H9 (cell line): ENCODE measurements at regions not wholly inside any gene's neighbourhood (a gene's known extent, or its start where the extent isn't known, plus 50 kb on each side); places are given as distances from the start of the nearest gene placed in this dataset.

Experiments used
- DNase-seq: peaks from one replicate; pipeline ENCODE4 v3.0.0-alpha.2; 2017
- H2AFZ ChIP-seq: one replicate; pipeline ENCODE4 v1.6.1; 2013; ENCODE audit warnings: mild to moderate bottlenecking, low read length, control low read depth, moderate library complexity
- H2AK5ac ChIP-seq: 2 replicates; pipeline ENCODE4 v1.6.1; 2013; ENCODE audit warnings: low read length, control low read depth, mixed read lengths; ENCODE audit not compliant: insufficient read length
- H2BK120ac ChIP-seq: one replicate; pipeline ENCODE4 v1.6.1; 2013; ENCODE audit warnings: low read depth, mild to moderate bottlenecking, low read length, control low read depth, inconsistent platforms; ENCODE audit not compliant: poor library complexity, severe bottlenecking
- H2BK12ac ChIP-seq: 2 replicates; pipeline ENCODE4 v1.6.1; 2013; ENCODE audit warnings: low read length, control low read depth, mixed read lengths, low read depth; ENCODE audit not compliant: insufficient read length
- H2BK15ac ChIP-seq: 2 replicates; pipeline ENCODE4 v1.6.1; 2013; ENCODE audit warnings: low read depth, low read length, control low read depth
- H2BK20ac ChIP-seq: one replicate; pipeline ENCODE4 v1.6.1; 2013; ENCODE audit warnings: low read depth, mild to moderate bottlenecking, low read length, control low read depth, inconsistent platforms; ENCODE audit not compliant: poor library complexity, severe bottlenecking
- H2BK5ac ChIP-seq: 2 replicates; pipeline ENCODE4 v1.6.1; 2013; ENCODE audit warnings: low read length, control low read depth, mixed read lengths; ENCODE audit not compliant: insufficient read length
- H3K14ac ChIP-seq: 2 replicates; pipeline ENCODE4 v1.6.1; 2013; ENCODE audit warnings: low read length, control low read depth; ENCODE audit not compliant: insufficient read depth
- H3K18ac ChIP-seq: 2 replicates; pipeline ENCODE4 v1.6.1; 2013; ENCODE audit warnings: low read depth, mild to moderate bottlenecking, mixed read lengths, low read length, control low read depth; ENCODE audit not compliant: insufficient read length
- H3K23ac ChIP-seq: 2 replicates; pipeline ENCODE4 v1.6.1; 2013; ENCODE audit warnings: low read length, control low read depth, mixed read lengths, low read depth; ENCODE audit not compliant: insufficient read length
- H3K23me2 ChIP-seq: 2 replicates; pipeline ENCODE4 v1.6.1; 2013; ENCODE audit warnings: low read depth, mild to moderate bottlenecking, mixed read lengths, low read length, control low read depth; ENCODE audit not compliant: insufficient read length, poor library complexity, severe bottlenecking
- H3K27ac ChIP-seq: 2 replicates; pipeline ENCODE4 v1.5.1; 2013; ENCODE audit warnings: low read length, control low read depth, mixed read lengths, low read depth; ENCODE audit not compliant: insufficient read length
- H3K27me3 ChIP-seq: 2 replicates; pipeline ENCODE4 v1.6.1; 2013; ENCODE audit warnings: low read length, control low read depth, inconsistent platforms; ENCODE audit not compliant: insufficient read depth
- H3K4ac ChIP-seq: 2 replicates; pipeline ENCODE4 v1.6.1; 2013; ENCODE audit warnings: low read depth, mild to moderate bottlenecking, control low read depth, inconsistent platforms, low read length, moderate library complexity
- H3K4me1 ChIP-seq: 2 replicates; pipeline ENCODE4 v1.6.1; 2013; ENCODE audit warnings: low read length, control low read depth, inconsistent platforms; ENCODE audit not compliant: insufficient read depth
- H3K4me2 ChIP-seq: 2 replicates; pipeline ENCODE4 v1.6.1; 2013; ENCODE audit warnings: low read length, control low read depth, mixed read lengths; ENCODE audit not compliant: insufficient read length, insufficient read depth
- H3K56ac ChIP-seq: 2 replicates; pipeline ENCODE4 v1.6.1; 2013; ENCODE audit warnings: low read depth, mild to moderate bottlenecking, mixed read lengths, low read length, control low read depth; ENCODE audit not compliant: insufficient read length
- H3K79me1 ChIP-seq: 2 replicates; pipeline ENCODE4 v1.6.1; 2013; ENCODE audit warnings: low read depth, mild to moderate bottlenecking, moderate library complexity, low read length, control low read depth, inconsistent platforms; ENCODE audit not compliant: insufficient read depth, poor library complexity, severe bottlenecking
- H3K79me2 ChIP-seq: 2 replicates; pipeline ENCODE4 v1.6.1; 2013; ENCODE audit warnings: low read length, control low read depth, inconsistent platforms; ENCODE audit not compliant: insufficient read depth
- H3K9ac ChIP-seq: 2 replicates; pipeline ENCODE4 v1.6.1; 2013; ENCODE audit warnings: low read length, control low read depth, mixed read lengths; ENCODE audit not compliant: insufficient read length; ENCODE audit errors: extremely low read depth
- H3K9me3 ChIP-seq: one replicate; pipeline ENCODE4 v1.6.1; 2013; ENCODE audit warnings: low read depth, low read length, inconsistent platforms; ENCODE audit not compliant: control insufficient read depth
- H3T11ph ChIP-seq: one replicate; pipeline ENCODE4 v1.6.1; 2013; ENCODE audit warnings: mild to moderate bottlenecking, low read length, control low read depth, inconsistent platforms
- H4K20me1 ChIP-seq: one replicate; pipeline ENCODE4 v1.6.1; 2013; ENCODE audit not compliant: control insufficient read depth, insufficient read length, insufficient read depth
- H4K5ac ChIP-seq: 2 replicates; pipeline ENCODE4 v1.6.1; 2013; ENCODE audit warnings: low read depth, mild to moderate bottlenecking, mixed read lengths, low read length, control low read depth; ENCODE audit not compliant: insufficient read length
- H4K8ac ChIP-seq: replicated peaks from 2 replicates; pipeline ENCODE4 v1.6.1; 2013; ENCODE audit warnings: low read length, control low read depth, mixed read lengths, low read depth; ENCODE audit not compliant: insufficient read length
- H4K91ac ChIP-seq: 2 replicates; pipeline ENCODE4 v1.6.1; 2013; ENCODE audit warnings: low read depth, mild to moderate bottlenecking, moderate library complexity, mixed read lengths, low read length, control low read depth; ENCODE audit not compliant: insufficient read length
- H3K27ac Mint-ChIP-seq, 3 experiments: 2 replicates in 2 of 3; 3 replicates in 1 of 3; pipeline ENCODE4 v1.8.0; 2020 to 2021; ENCODE audit warnings: mixed read lengths in 3 of 3, mild to moderate bottlenecking in 1 of 3, moderate library complexity in 1 of 3
- H3K27me3 Mint-ChIP-seq: 2 replicates; pipeline ENCODE4 v1.8.0; 2021; ENCODE audit warnings: low read depth, mild to moderate bottlenecking, moderate library complexity, mixed read lengths
- H3K36me3 Mint-ChIP-seq, 3 experiments: 2 replicates in 2 of 3; 3 replicates in 1 of 3; pipeline ENCODE4 v1.8.0; 2020 to 2021; ENCODE audit warnings: low read depth in 3 of 3, mixed read lengths in 3 of 3; ENCODE audit not compliant: insufficient read depth in 1 of 3
- H3K4me1 Mint-ChIP-seq, 2 experiments: 2 replicates each; pipeline ENCODE4 v1.8.0; 2020; ENCODE audit warnings: mixed read lengths in 2 of 2
- H3K4me3 Mint-ChIP-seq, 2 experiments: 2 replicates in 1 of 2; 3 replicates in 1 of 2; pipeline ENCODE4 v1.8.0; 2020 to 2021; ENCODE audit warnings: mild to moderate bottlenecking in 2 of 2, mixed read lengths in 2 of 2, moderate library complexity in 1 of 2
- H3K9me3 Mint-ChIP-seq, 2 experiments: 2 replicates in 1 of 2; 3 replicates in 1 of 2; pipeline ENCODE4 v1.8.0; 2020; ENCODE audit warnings: mild to moderate bottlenecking in 2 of 2, mixed read lengths in 2 of 2, moderate library complexity in 1 of 2
- CTCF ChIP-seq: fragments of 200-600 bp; sonication (generic); conservative IDR thresholded peaks from 3 replicates; pipeline ENCODE4 v1.8.0; 2021; ENCODE audit warnings: antibody characterized with exemption, mild to moderate bottlenecking
- WGBS: extraction: QIAGEN DNeasy Blood & Tissue Kit; methylation state at CpG from one replicate; pipeline ENCODE4 v1.1.7; 2013; ENCODE audit warnings: missing lambda C conversion rate, low lambda C conversion rate, mixed read lengths; ENCODE audit not compliant: insufficient read length; ENCODE audit errors: extremely low coverage; 5-methylcytosine and 5-hydroxymethylcytosine counted together

DNA sequence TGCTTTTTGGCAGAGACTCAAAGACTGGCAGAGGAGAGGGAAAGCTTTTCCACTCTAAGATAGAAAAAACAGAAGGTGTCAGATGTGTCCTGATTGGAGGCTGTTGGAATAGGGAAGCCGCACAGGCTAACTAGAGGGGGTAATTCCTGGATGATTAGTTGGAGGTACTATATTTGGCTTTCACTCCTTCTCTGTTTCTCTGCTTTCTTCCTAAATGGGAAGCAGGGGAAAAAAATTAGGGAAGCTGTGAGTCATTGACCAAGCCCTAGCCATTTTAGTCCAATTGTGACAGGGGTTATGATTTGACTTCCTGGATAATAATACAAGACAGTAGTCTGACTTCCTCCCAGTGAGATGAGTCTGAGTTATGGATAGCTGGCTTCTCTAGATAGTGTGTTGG is 475.2 kb upstream of the CELF2 start:
- no peak overlapping the region for H2BK12ac ChIP-seq
- Mint-ChIP-seq H3K27me3 (peaks cover 1% of the 10 kb centered on the region; the same call in 1 of the 2 replicates), H3K4me3 (no peak overlapping the region), H3K36me3 (no peaks in the 10 kb centered on the region; a peak in 1 of 7 replicates), H3K9me3 (no peaks in the 10 kb centered on the region), H3K27ac (no peak overlapping the region), H3K4me1 (peaks cover 10 to 14% of the 10 kb centered on the region in 2 experiments)
- TF ChIP-seq CTCF = no peak
- no peak for DNase-seq
- H2BK15ac ChIP-seq = no peak overlapping the region
- no peak overlapping the region for H3K27ac ChIP-seq
- H4K8ac ChIP-seq = no peak overlapping the region
- no peak overlapping the region for H3T11ph ChIP-seq
- no peak overlapping the region for H2BK20ac ChIP-seq
- H3K18ac ChIP-seq = no peak overlapping the region
- H3K79me2 ChIP-seq = no peaks in the 10 kb centered on the region
- H4K20me1 ChIP-seq = no peaks in the 10 kb centered on the region
- H2BK120ac ChIP-seq = no peak overlapping the region
- H3K79me1 ChIP-seq = no peaks in the 10 kb centered on the region
- H4K5ac ChIP-seq = no peak overlapping the region
- H3K23ac ChIP-seq = no peak overlapping the region
- H3K56ac ChIP-seq = no peak overlapping the region
- no peak overlapping the region for H3K14ac ChIP-seq
- no peak overlapping the region for H3K9ac ChIP-seq
- no peak overlapping the region for H4K91ac ChIP-seq
- no peaks in the 10 kb centered on the region for H3K9me3 ChIP-seq
- H2BK5ac ChIP-seq = no peak overlapping the region
- no CpG with 5 or more reads among the region's 1 CpG for WGBS
- H2AFZ ChIP-seq = no peak overlapping the region
- no peak overlapping the region for H3K4ac ChIP-seq
- no peak overlapping the region for H3K4me2 ChIP-seq
- H3K4me1 ChIP-seq = no peaks in the 10 kb centered on the region
- H3K27me3 ChIP-seq = no peaks in the 10 kb centered on the region
- no peaks in the 10 kb centered on the region for H3K23me2 ChIP-seq
- no peak overlapping the region for H2AK5ac ChIP-seq
